Neural cell (in vitro differentiated cells): ENCODE measurements at regions not wholly inside any gene's neighbourhood (a gene's known extent, or its start where the extent isn't known, plus 50 kb on each side); places are given as distances from the start of the nearest gene placed in this dataset.

Source experiments
- H2AFZ ChIP-seq: fragments of 200-600, 300-800 bp; sonication (generic), shearing (Covaris generic); 2 replicates; pipeline ENCODE4 v1.6.0; 2014; ENCODE audit warnings: low read depth, mild to moderate bottlenecking, antibody characterized with exemption, low read length, moderate library complexity
- H3F3A ChIP-seq: fragments of 200-600 bp; shearing (Covaris generic); 2 replicates; pipeline ENCODE4 v1.6.1; 2016; ENCODE audit warnings: mild to moderate bottlenecking, moderate library complexity, mixed read lengths, antibody characterized with exemption, low read length; ENCODE audit not compliant: insufficient read depth, poor library complexity, severe bottlenecking
- H3K27ac ChIP-seq: fragments of 200-600, 300-800 bp; sonication (generic), shearing (Covaris generic); 2 replicates; pipeline ENCODE4 v1.5.1; 2014; ENCODE audit warnings: mild to moderate bottlenecking, low read length, moderate library complexity
- H3K27me3 ChIP-seq: fragments of 300-800, 200-600 bp; sonication (generic), shearing (Covaris generic); 2 replicates; pipeline ENCODE4 v1.6.0; 2014; ENCODE audit warnings: mild to moderate bottlenecking, low read depth, low read length, moderate library complexity; ENCODE audit not compliant: insufficient read depth
- H3K36me3 ChIP-seq: fragments of 300-800, 200-600 bp; sonication (generic), shearing (Covaris generic); 2 replicates; pipeline ENCODE4 v1.5.1; 2014; ENCODE audit warnings: mild to moderate bottlenecking, antibody characterized with exemption, low read length, moderate library complexity; ENCODE audit not compliant: insufficient read depth
- H3K4me2 ChIP-seq: fragments of 300-800, 200-600 bp; sonication (generic), shearing (Covaris generic); 2 replicates; pipeline ENCODE4 v1.6.0; 2014; ENCODE audit warnings: mild to moderate bottlenecking, low read length
- H3K4me3 ChIP-seq: fragments of 300-800, 200-600 bp; sonication (generic), shearing (Covaris generic); 2 replicates; pipeline ENCODE4 v1.5.1; 2014; ENCODE audit warnings: mild to moderate bottlenecking, low read length, moderate library complexity
- H3K79me2 ChIP-seq: fragments of 200-600 bp; shearing (Covaris generic); replicated peaks from 2 replicates; pipeline ENCODE4 v1.6.0; 2014; ENCODE audit warnings: mild to moderate bottlenecking, low read length, moderate library complexity; ENCODE audit not compliant: insufficient read depth
- H3K9ac ChIP-seq: fragments of 300-800, 200-600 bp; sonication (generic), shearing (Covaris generic); 2 replicates; pipeline ENCODE4 v1.6.1; 2016; ENCODE audit warnings: mild to moderate bottlenecking, low read length, mixed read lengths
- H3K9me2 ChIP-seq: fragments of 200-600 bp; shearing (Covaris generic); 2 replicates; pipeline ENCODE4 v1.6.1; 2016; ENCODE audit warnings: mild to moderate bottlenecking, low read length, mixed read lengths; ENCODE audit not compliant: insufficient read depth
- H3K9me3 ChIP-seq: fragments of 200-600, 300-800 bp; sonication (generic), shearing (Covaris generic); 2 replicates; pipeline ENCODE4 v1.6.1; 2016; ENCODE audit warnings: mild to moderate bottlenecking, mixed run types, low read length, moderate library complexity, mixed read lengths
- H4K20me1 ChIP-seq: fragments of 200-600 bp; shearing (Covaris generic); 2 replicates; pipeline ENCODE4 v1.6.1; 2016; ENCODE audit warnings: mild to moderate bottlenecking, mixed run types; ENCODE audit not compliant: insufficient read depth
- EP300 ChIP-seq: fragments of 450-650 bp; conservative IDR thresholded peaks from 2 replicates; pipeline ENCODE4 v1.6.1; 2014; ENCODE audit warnings: antibody characterized with exemption, mild to moderate bottlenecking, moderate library complexity; ENCODE audit not compliant: poor library complexity, severe bottlenecking
- EZH2 ChIP-seq: fragments of 200-600, 300-800 bp; shearing (Covaris generic), sonication (generic); IDR thresholded peaks from 2 replicates; pipeline ENCODE4 v1.6.1; 2014; ENCODE audit warnings: antibody characterized with exemption, low read length, borderline replicate concordance, mild to moderate bottlenecking; ENCODE audit not compliant: insufficient read depth, poor library complexity, severe bottlenecking
- MXI1 ChIP-seq: fragments of 450-650 bp; conservative IDR thresholded peaks from 2 replicates; pipeline ENCODE4 v1.6.1; 2014; ENCODE audit warnings: antibody characterized with exemption, mild to moderate bottlenecking; ENCODE audit not compliant: poor library complexity, severe bottlenecking
- POLR2AphosphoS5 ChIP-seq: IDR thresholded peaks from 2 replicates; pipeline ENCODE4 v1.6.1; 2012
- RAD21 ChIP-seq: fragments of 450-650 bp; conservative IDR thresholded peaks from 2 replicates; pipeline ENCODE4 v1.6.1; 2014; ENCODE audit warnings: antibody characterized with exemption, mild to moderate bottlenecking, moderate library complexity
- SMC3 ChIP-seq: fragments of 450-650 bp; conservative IDR thresholded peaks from 2 replicates; pipeline ENCODE4 v1.6.1; 2014; ENCODE audit warnings: antibody characterized with exemption, mild to moderate bottlenecking, moderate library complexity; ENCODE audit not compliant: poor library complexity
- TAF1 ChIP-seq: IDR thresholded peaks from 2 replicates; pipeline ENCODE4 v1.6.1; 2012; ENCODE audit warnings: low read depth
- TF ChIP-seq, protein P1 (sequence below): fragments of 450-650 bp; IDR thresholded peaks from 2 replicates; pipeline ENCODE4 v1.5.1; 2014; ENCODE audit warnings: antibody characterized with exemption, mild to moderate bottlenecking, moderate library complexity; ENCODE audit not compliant: poor library complexity, severe bottlenecking
- TF ChIP-seq, protein P2 (sequence below): IDR thresholded peaks from 2 replicates; pipeline ENCODE4 v1.6.1; 2012; ENCODE audit warnings: borderline replicate concordance

GRCh38 chr13:50355797-50356196 lies 340.6 kb downstream of the KCNRG start:
- Histone ChIP-seq H3K79me2 (no peaks in the 10 kb centered on the region), H3K36me3 (no peaks in the 10 kb centered on the region), H2AFZ (no peak overlapping the region), H3K4me2 (no peak overlapping the region), H3F3A (no peaks in the 10 kb centered on the region), H3K9me3 (no peaks in the 10 kb centered on the region), H3K27ac (no peak overlapping the region), H3K27me3 (no peaks in the 10 kb centered on the region), H3K9ac (no peak overlapping the region), H3K9me2 (no peaks in the 10 kb centered on the region), H4K20me1 (no peaks in the 10 kb centered on the region), H3K4me3 (no peak overlapping the region)
- TF ChIP-seq, protein P1, sequence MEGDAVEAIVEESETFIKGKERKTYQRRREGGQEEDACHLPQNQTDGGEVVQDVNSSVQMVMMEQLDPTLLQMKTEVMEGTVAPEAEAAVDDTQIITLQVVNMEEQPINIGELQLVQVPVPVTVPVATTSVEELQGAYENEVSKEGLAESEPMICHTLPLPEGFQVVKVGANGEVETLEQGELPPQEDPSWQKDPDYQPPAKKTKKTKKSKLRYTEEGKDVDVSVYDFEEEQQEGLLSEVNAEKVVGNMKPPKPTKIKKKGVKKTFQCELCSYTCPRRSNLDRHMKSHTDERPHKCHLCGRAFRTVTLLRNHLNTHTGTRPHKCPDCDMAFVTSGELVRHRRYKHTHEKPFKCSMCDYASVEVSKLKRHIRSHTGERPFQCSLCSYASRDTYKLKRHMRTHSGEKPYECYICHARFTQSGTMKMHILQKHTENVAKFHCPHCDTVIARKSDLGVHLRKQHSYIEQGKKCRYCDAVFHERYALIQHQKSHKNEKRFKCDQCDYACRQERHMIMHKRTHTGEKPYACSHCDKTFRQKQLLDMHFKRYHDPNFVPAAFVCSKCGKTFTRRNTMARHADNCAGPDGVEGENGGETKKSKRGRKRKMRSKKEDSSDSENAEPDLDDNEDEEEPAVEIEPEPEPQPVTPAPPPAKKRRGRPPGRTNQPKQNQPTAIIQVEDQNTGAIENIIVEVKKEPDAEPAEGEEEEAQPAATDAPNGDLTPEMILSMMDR = no peak
- TF ChIP-seq RAD21 = no peak
- no peak for TF ChIP-seq EZH2
- TF ChIP-seq, protein P2, sequence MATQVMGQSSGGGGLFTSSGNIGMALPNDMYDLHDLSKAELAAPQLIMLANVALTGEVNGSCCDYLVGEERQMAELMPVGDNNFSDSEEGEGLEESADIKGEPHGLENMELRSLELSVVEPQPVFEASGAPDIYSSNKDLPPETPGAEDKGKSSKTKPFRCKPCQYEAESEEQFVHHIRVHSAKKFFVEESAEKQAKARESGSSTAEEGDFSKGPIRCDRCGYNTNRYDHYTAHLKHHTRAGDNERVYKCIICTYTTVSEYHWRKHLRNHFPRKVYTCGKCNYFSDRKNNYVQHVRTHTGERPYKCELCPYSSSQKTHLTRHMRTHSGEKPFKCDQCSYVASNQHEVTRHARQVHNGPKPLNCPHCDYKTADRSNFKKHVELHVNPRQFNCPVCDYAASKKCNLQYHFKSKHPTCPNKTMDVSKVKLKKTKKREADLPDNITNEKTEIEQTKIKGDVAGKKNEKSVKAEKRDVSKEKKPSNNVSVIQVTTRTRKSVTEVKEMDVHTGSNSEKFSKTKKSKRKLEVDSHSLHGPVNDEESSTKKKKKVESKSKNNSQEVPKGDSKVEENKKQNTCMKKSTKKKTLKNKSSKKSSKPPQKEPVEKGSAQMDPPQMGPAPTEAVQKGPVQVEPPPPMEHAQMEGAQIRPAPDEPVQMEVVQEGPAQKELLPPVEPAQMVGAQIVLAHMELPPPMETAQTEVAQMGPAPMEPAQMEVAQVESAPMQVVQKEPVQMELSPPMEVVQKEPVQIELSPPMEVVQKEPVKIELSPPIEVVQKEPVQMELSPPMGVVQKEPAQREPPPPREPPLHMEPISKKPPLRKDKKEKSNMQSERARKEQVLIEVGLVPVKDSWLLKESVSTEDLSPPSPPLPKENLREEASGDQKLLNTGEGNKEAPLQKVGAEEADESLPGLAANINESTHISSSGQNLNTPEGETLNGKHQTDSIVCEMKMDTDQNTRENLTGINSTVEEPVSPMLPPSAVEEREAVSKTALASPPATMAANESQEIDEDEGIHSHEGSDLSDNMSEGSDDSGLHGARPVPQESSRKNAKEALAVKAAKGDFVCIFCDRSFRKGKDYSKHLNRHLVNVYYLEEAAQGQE = no peak
- no peak for TF ChIP-seq POLR2AphosphoS5
- TF ChIP-seq TAF1 = no peak
- no peak for TF ChIP-seq SMC3
- TF ChIP-seq EP300 = no peak
- TF ChIP-seq MXI1 = no peak

DNA sequence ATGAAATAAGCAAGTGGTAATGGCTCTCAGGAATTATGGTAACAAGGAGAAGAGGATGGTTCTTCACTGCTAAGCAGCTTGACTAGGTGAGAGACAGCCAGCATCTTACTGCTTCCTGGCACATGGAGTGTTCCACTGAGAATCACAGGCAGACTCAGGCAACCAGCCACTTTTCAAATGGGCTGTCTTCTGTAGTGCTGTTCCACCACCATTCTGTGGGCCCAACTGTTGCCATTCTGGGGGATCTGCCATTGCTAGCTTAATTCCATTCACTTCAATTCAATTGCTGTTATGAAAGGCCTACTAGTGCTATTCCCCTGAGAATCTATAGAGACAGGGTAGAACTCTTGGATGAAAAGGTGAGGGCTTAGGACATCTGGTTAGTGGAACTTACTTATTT lies 341.9 kb downstream of the KCNRG start:
- TF ChIP-seq TAF1 (no peak), POLR2AphosphoS5 (no peak), EZH2 (no peak), RAD21 (no peak), EP300 (no peak), MXI1 (no peak), SMC3 (no peak)
- TF ChIP-seq, protein P2 = no peak
- TF ChIP-seq, protein P1 = no peak
- Histone ChIP-seq H3K4me3 (no peak overlapping the region), H3K9ac (no peak overlapping the region), H3K27ac (no peak overlapping the region), H3K36me3 (no peaks in the 10 kb centered on the region), H2AFZ (no peak overlapping the region), H3K9me2 (no peaks in the 10 kb centered on the region), H3K9me3 (no peaks in the 10 kb centered on the region), H3K79me2 (no peaks in the 10 kb centered on the region), H4K20me1 (no peaks in the 10 kb centered on the region), H3K4me2 (no peak overlapping the region), H3F3A (no peaks in the 10 kb centered on the region), H3K27me3 (no peaks in the 10 kb centered on the region)
